Right lobe of liver (tissue), 4 donors: ENCODE measurements at regions not wholly inside any gene's neighbourhood (a gene's known extent, or its start where the extent isn't known, plus 50 kb on each side); places are given as distances from the start of the nearest gene placed in this dataset.

Experiments used
- CTCF ChIP-seq, 4 donors: fragments of 200-600 bp in 3 of 4; fragments of 450-650 bp in 1 of 4; IDR thresholded peaks; one replicate each; pipeline versions ENCODE4 v1.5.1 to v1.8.0; 2016 to 2022; ENCODE audit warnings: antibody characterized with exemption in 4 of 4, mild to moderate bottlenecking in 2 of 4
- POLR2A ChIP-seq: fragments of 450-650 bp; IDR thresholded peaks from one replicate; pipeline ENCODE4 v1.6.1; 2017; ENCODE audit warnings: antibody characterized with exemption, mild to moderate bottlenecking
- donor health status: DM: no; HTN: no; CAD: no.
- donor health status: DM: no; HTN: no; CAD: no.
- donor health status: DM: no; HTN: yes; CAD: no.

- TF ChIP-seq CTCF (IDR thresholded peaks at IDR 0.05) (no peak), POLR2A (no peak)
Observed at GRCh38 chr13:33710924-33711323, 107.0 kb upstream of the RFC3 start.
